ENCODE measurements at regions not wholly inside any gene's neighbourhood (a gene's known extent, or its start where the extent isn't known, plus 50 kb on each side); places are given as distances from the start of the nearest gene placed in this dataset.
"Not testable (repeated sequence)": the region's sequence is repeated elsewhere in the genome, so short reads cannot be mapped to it uniquely, and the experiment has no call there.

DNA sequence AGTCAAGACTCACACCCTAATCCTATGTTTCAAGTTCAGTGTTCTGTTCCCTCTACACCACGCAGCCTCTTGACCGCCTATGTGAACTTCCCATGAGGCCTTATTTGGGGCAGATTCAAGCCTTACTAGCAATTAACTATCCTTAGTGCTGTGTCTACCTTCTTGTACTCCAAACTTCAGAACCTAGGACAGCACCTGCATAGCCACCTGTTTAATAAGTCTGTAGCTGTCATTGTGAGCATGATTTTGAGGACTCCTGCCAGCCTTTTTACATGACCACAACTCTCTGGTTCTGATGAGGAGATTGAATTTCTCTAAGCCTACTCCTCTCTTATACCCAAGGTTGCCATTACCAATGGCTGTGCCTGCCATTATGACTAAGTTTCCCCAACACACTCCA lies 50.8 kb upstream of the PCSK1 start:
- no peak overlapping the region for H3K4me3 ChIP-seq (ENCODE audit: low read depth, low read length)
- TF ChIP-seq CTCF (IDR thresholded peaks at IDR 0.05; ENCODE audit: borderline replicate concordance, insufficient read depth, low read depth, low read length), result no peak

DNA sequence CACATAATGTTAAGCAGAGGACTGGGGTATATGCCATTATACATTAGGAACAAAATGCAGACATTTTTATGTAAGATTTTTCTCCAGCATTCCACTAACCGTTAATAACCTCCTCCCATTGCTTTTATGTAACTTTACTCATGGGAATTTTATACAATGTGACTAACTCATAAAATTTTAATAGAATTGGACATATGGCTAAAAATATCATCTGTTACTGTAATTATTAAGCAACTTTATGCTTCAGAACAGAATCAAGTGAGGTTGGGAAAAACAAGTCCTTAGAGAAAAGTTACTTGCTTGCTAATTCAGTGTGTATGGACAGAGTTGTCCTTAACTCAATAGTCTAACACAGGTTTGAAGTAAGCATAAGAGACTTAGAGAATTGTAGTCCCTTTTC lies 54.8 kb upstream of the PCSK1 start:
- TF ChIP-seq CTCF (IDR thresholded peaks at IDR 0.05; ENCODE audit: borderline replicate concordance, insufficient read depth, low read depth, low read length), result no peak
- H3K4me3 ChIP-seq (ENCODE audit: low read depth, low read length), result no peak overlapping the region

GRCh38 chr5:96489532-96489931 lies 56.5 kb upstream of the PCSK1 start:
- H3K4me3 ChIP-seq (ENCODE audit: low read depth, low read length), result no peak overlapping the region

GRCh38 chr5:96492459-96493047 lies 59.5 kb upstream of the PCSK1 start:
- TF ChIP-seq CTCF (IDR thresholded peaks at IDR 0.05; ENCODE audit: borderline replicate concordance, insufficient read depth, low read depth, low read length), result no peak
- no peak overlapping the region for H3K4me3 ChIP-seq (ENCODE audit: low read depth, low read length)

More at GRCh38 chr5:96489532-96489931, 56.5 kb upstream of the PCSK1 start:
- TF ChIP-seq CTCF (IDR thresholded peaks at IDR 0.05; ENCODE audit: borderline replicate concordance, insufficient read depth, low read depth, low read length), result no peak

DNA sequence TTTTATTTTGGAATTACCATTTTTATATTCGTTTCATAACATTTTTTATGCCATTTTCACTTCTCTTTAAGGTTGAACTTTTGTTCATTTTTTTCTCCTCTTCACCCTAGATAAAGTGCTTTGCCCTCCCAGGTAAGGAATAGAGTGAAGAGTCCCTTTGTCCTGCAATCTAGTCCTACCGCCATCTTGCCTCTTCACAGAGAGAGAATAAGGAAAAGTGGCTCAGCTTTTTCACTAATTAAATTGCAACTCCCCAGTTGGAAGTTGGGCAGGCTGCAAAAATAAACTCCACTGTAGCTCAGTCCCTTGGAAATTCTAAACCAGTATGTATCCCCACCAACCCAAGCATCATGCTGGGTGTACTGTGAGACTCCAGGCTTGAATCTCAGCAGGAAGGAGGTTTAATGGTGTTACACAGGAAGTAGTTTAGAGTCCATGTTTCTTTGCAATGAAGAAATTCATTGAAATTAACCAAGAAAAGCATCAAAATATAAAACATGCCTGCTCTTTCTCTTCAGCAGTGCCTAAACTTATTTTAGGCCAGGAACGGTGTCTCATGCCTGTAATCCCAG lies 60.3 kb upstream of the PCSK1 start:
- TF ChIP-seq CTCF (IDR thresholded peaks at IDR 0.05; ENCODE audit: borderline replicate concordance, insufficient read depth, low read depth, low read length), result no peak
- H3K4me3 ChIP-seq (ENCODE audit: low read depth, low read length), result no peak overlapping the region

- not testable (repeated sequence) for H3K4me3 ChIP-seq (ENCODE audit: low read depth, low read length)
Measured at GRCh38 chr5:96495412-96495811, 62.4 kb upstream of the PCSK1 start.

DNA sequence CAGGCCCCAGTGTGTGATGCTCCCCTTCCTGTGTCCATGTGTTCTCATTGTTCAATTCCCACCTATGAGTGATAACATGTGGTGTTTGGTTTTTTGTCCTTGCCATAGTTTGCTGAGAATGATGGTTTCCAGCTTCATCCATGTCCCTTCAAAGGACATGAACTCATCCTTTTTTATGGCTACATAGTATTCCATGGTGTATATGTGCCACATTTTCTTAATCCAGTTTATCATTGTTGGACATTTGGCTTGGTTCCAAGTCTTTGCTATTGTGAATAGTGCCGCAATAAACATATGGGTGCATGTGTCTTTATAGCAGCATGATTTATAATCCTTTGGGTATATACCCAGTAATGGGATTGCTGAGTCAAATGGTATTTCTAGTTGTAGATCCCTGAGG lies 64.0 kb upstream of the PCSK1 start:
- H3K4me3 ChIP-seq (ENCODE audit: low read depth, low read length), result not testable (repeated sequence)

- TF ChIP-seq CTCF (IDR thresholded peaks at IDR 0.05; ENCODE audit: borderline replicate concordance, insufficient read depth, low read depth, low read length), result no peak
- no peak overlapping the region for H3K4me3 ChIP-seq (ENCODE audit: low read depth, low read length)
Measured at GRCh38 chr5:96499753-96500345, 66.8 kb upstream of the PCSK1 start.

All from GM12875 (cell line).